ENCODE measurements at regions not wholly inside any gene's neighbourhood (a gene's known extent, or its start where the extent isn't known, plus 50 kb on each side); places are given as distances from the start of the nearest gene placed in this dataset.

- H3K4me3 ChIP-seq (ENCODE audit: control insufficient read depth, low read depth, low read length), result no peak overlapping the region
- no peak for DNase-seq (ENCODE audit: low read depth)
- TF ChIP-seq, protein P1, sequence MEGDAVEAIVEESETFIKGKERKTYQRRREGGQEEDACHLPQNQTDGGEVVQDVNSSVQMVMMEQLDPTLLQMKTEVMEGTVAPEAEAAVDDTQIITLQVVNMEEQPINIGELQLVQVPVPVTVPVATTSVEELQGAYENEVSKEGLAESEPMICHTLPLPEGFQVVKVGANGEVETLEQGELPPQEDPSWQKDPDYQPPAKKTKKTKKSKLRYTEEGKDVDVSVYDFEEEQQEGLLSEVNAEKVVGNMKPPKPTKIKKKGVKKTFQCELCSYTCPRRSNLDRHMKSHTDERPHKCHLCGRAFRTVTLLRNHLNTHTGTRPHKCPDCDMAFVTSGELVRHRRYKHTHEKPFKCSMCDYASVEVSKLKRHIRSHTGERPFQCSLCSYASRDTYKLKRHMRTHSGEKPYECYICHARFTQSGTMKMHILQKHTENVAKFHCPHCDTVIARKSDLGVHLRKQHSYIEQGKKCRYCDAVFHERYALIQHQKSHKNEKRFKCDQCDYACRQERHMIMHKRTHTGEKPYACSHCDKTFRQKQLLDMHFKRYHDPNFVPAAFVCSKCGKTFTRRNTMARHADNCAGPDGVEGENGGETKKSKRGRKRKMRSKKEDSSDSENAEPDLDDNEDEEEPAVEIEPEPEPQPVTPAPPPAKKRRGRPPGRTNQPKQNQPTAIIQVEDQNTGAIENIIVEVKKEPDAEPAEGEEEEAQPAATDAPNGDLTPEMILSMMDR (conservative IDR thresholded peaks at IDR 0.05; ENCODE audit: control insufficient read depth, insufficient read depth, low read depth, low read length), result peak; percentile 23
These were observed 105.7 kb downstream of the LCA5 start for GRCh38 chr6:79431537-79431933.

DNA sequence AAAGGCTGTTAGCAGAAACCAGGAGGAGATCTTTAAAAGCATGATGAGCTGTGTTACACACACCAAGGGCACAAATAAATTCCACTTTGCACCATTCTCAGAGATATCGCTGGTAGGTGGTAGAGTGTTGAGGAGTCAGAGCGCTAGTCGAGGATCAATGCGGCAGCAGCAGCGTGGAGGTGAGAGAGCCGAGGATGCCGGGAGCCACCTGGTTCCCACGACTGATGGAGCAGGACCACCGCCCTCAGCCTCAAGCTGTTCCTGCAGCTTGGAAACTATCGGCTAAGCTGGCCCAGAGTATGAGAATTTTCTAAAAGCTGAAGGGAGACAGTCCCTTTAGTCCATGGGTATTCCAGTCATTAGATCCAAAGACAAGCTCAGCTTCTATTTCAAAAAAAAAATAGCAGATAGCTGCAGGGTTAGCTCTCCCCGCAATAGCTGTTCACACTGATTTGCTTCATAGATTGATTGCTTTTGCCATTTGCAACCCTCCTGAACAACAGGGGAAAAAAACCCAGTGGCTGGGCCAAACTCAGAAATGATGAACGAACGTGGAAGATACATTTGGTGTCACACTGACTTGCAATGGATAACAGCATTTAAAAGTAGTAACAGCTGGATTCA, 106.2 kb downstream of the LCA5 start:
- TF ChIP-seq, protein P1 (conservative IDR thresholded peaks at IDR 0.05; ENCODE audit: control insufficient read depth, insufficient read depth, low read depth, low read length), result no peak
- DNase-seq (ENCODE audit: low read depth), result no peak
- no peak overlapping the region for H3K4me3 ChIP-seq (ENCODE audit: control insufficient read depth, low read depth, low read length)

DNA sequence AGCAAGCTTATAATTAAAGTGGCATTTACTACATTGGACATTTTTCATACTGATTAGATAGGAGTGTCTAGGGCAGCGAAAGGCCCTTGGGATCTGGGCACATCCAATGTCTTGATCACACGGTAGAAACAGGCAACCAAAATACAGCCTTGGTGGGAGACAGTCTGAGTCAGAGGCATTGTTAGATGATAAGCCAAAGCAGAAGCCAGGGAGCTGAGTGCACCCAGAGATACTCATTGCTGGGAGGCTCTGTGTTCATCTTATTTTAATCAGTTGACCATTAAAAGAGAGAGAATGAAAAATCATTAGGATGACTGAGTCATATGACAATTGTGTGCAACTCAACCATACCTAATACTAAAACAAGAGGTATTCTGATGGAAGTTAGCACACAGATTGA, 109.5 kb downstream of the LCA5 start:
- TF ChIP-seq, protein P1 (conservative IDR thresholded peaks at IDR 0.05; ENCODE audit: control insufficient read depth, insufficient read depth, low read depth, low read length), result no peak
- DNase-seq (ENCODE audit: low read depth), result no peak
- H3K4me3 ChIP-seq (ENCODE audit: control insufficient read depth, low read depth, low read length), result no peak overlapping the region

DNA sequence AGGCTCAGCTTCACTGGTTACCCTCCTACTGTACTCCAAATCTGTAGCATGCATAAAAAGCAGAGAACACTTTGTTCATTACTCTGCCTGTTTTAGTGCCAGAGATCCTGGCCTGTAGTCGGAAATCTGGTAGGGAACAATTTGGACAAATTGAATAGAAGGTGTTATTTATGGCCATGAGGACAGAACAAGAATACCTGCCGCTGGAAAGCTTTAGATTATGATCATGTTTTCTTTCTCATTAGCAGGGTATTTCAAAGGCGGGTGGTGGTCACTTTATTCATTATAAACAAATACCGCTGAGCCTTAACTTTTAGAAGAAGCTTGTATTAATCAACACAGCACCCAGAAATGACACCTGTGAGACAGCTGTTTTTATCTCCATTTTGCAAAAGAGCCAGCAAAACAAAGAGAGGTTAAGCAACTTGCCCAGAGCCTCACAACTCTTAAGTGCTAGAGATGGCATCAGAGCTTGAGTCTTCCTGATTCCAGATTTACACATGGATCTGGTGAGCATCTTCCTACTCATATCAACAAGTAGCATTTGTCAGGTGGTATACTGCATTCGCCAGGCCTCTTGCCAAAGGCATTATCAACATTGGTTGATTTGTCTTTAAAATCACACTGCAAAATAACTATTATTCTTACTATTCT, 110.5 kb downstream of the LCA5 start:
- no peak for DNase-seq (ENCODE audit: low read depth)
- H3K4me3 ChIP-seq (ENCODE audit: control insufficient read depth, low read depth, low read length), result no peak overlapping the region
- TF ChIP-seq, protein P1 (conservative IDR thresholded peaks at IDR 0.05; ENCODE audit: control insufficient read depth, insufficient read depth, low read depth, low read length), result no peak

DNA sequence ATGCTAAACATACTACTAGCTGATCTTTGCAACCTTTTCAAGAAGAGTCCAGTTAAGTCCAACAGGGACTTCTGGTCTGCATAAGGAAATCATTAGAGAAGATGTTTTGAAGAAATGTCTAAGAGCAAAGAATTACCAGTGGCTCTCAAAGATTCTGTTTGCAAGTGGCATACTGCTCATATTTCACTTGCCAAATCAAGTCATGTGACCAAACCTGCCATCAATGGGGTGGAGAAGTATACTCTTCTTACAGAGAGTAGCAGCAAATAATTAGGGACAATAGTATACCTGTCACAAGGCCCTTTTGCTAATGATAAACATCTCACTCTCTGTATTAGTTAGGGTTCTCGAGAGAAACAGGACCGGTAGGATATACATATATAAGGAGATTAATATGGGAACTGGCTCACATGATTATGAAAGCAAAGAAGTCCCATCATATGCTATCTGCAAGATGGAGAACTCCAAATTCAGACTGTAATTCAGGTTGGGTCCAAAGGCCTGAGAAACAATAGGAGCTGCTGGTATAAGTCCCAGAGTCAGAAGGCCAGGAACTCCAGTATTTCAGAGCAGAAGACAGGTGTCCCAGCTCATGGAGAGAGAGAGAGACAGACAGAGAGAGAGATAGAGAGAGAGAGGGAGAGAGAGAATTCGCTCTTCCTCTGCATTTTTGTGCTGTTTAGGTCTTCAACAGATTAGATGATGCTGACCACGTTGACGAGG, 111.5 kb downstream of the LCA5 start:
- H3K4me3 ChIP-seq (ENCODE audit: control insufficient read depth, low read depth, low read length), result no peak overlapping the region
- DNase-seq (ENCODE audit: low read depth), result no peak
- TF ChIP-seq, protein P1 (conservative IDR thresholded peaks at IDR 0.05; ENCODE audit: control insufficient read depth, insufficient read depth, low read depth, low read length), result no peak

DNA sequence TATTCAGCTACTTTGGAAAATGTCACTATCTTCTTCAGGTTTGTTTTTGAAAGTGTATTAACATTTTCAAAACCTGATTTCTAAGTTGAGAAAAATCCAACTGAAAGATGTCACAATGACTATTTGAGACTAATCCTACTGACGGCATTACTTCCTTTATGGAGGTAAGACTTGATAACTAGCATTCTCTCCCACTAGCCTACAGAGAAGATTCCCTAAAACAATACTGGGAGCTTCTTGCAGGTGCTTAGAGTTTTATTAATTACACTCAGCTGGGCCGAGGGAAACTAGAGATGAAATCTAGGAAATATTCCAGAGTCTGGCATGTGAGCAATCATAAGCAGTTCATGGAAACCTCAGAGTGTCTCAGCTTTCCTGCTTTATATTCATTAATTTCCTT, 114.0 kb downstream of the LCA5 start:
- no peak for DNase-seq (ENCODE audit: low read depth)
- no peak overlapping the region for H3K4me3 ChIP-seq (ENCODE audit: control insufficient read depth, low read depth, low read length)
- TF ChIP-seq, protein P1 (conservative IDR thresholded peaks at IDR 0.05; ENCODE audit: control insufficient read depth, insufficient read depth, low read depth, low read length), result no peak

All from fibroblast of mammary gland (primary cell).